Mammary epithelial cell (primary cell): ENCODE measurements at regions not wholly inside any gene's neighbourhood (a gene's known extent, or its start where the extent isn't known, plus 50 kb on each side); places are given as distances from the start of the nearest gene placed in this dataset.

Experiments used
- EZH2 ChIP-seq: IDR thresholded peaks from 2 replicates; pipeline ENCODE4 v1.6.1; 2012; ENCODE audit warnings: low read length, inconsistent platforms, borderline replicate concordance
- TF ChIP-seq, protein P1 (sequence below), 2 donors: IDR thresholded peaks in 1 of 2; conservative IDR thresholded peaks in 1 of 2; 2 replicates each; pipeline ENCODE4 v1.5.1; 2011 to 2012; ENCODE audit warnings: inconsistent platforms in 2 of 2, low read length in 2 of 2, mild to moderate bottlenecking in 2 of 2, control low read depth in 1 of 2, low read depth in 1 of 2; ENCODE audit not compliant: insufficient read depth in 1 of 2; ENCODE audit errors: extremely low read depth in 1 of 2

DNA sequence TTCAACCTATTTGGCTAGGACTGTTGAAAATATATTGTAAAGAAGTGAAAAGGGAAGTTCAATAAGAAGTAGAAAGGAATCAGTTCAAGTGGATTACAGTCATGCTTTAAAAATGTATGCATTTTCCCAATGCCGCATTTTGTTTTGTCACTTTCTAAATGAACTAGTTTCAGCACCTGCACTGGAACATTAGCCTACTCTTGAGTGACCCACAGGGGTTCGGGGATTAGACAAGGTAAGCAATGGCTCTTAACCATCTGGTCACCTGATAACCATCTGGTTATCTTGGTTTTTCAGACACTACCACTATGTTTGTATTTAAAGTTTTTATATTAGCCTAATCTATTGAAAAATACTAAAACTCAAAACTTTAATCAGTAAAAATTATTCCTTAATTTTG lies 97.6 kb downstream of the CD164 start:
- TF ChIP-seq, protein P1, sequence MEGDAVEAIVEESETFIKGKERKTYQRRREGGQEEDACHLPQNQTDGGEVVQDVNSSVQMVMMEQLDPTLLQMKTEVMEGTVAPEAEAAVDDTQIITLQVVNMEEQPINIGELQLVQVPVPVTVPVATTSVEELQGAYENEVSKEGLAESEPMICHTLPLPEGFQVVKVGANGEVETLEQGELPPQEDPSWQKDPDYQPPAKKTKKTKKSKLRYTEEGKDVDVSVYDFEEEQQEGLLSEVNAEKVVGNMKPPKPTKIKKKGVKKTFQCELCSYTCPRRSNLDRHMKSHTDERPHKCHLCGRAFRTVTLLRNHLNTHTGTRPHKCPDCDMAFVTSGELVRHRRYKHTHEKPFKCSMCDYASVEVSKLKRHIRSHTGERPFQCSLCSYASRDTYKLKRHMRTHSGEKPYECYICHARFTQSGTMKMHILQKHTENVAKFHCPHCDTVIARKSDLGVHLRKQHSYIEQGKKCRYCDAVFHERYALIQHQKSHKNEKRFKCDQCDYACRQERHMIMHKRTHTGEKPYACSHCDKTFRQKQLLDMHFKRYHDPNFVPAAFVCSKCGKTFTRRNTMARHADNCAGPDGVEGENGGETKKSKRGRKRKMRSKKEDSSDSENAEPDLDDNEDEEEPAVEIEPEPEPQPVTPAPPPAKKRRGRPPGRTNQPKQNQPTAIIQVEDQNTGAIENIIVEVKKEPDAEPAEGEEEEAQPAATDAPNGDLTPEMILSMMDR (conservative IDR thresholded peaks at IDR 0.05 in 1 of 2, IDR thresholded peaks at IDR 0.05 in 1 of 2; ENCODE audit: extremely low read depth in 1 of 2, insufficient read depth in 1 of 2, low read depth in 1 of 2, low read length in 2 of 2): no peak
- TF ChIP-seq EZH2: no peak
